IgD-negative memory B cell (primary cell): ENCODE measurements at regions not wholly inside any gene's neighbourhood (a gene's known extent, or its start where the extent isn't known, plus 50 kb on each side); places are given as distances from the start of the nearest gene placed in this dataset.

Experiments
- H3K27ac Mint-ChIP-seq, 3 donors: one replicate each; pipeline ENCODE4 v1.8.0; 2020 to 2022; ENCODE audit warnings: mild to moderate bottlenecking in 3 of 3, mixed read lengths in 3 of 3, moderate library complexity in 1 of 3
- H3K27me3 Mint-ChIP-seq: one replicate; pipeline ENCODE4 v1.8.0; 2021; ENCODE audit warnings: mixed read lengths
- H3K36me3 Mint-ChIP-seq: one replicate; pipeline ENCODE4 v1.8.0; 2020; ENCODE audit warnings: mild to moderate bottlenecking, mixed read lengths
- H3K4me1 Mint-ChIP-seq, 3 donors: one replicate each; pipeline ENCODE4 v1.8.0; 2020 to 2022; ENCODE audit warnings: mixed read lengths in 3 of 3, mild to moderate bottlenecking in 1 of 3
- H3K4me3 Mint-ChIP-seq, 4 donors: one replicate each; pipeline ENCODE4 v1.8.0; 2020 to 2022; ENCODE audit warnings: mild to moderate bottlenecking in 4 of 4, mixed read lengths in 4 of 4, moderate library complexity in 3 of 4
- H3K9me3 Mint-ChIP-seq, 3 donors: one replicate each; pipeline ENCODE4 v1.8.0; 2020 to 2021; ENCODE audit warnings: mixed read lengths in 3 of 3, mild to moderate bottlenecking in 1 of 3

- Mint-ChIP-seq H3K4me3 (no peak overlapping the region), H3K27ac (no peak overlapping the region), H3K36me3 (no peaks in the 10 kb centered on the region), H3K4me1 (no peaks in the 10 kb centered on the region), H3K27me3 (no peaks in the 10 kb centered on the region), H3K9me3 (no peaks in the 10 kb centered on the region)
These were observed 234.4 kb upstream of the GRAMD2B start for GRCh38 chr5:126188804-126189203.

- H3K27ac Mint-ChIP-seq, result no peak overlapping the region
- no peak overlapping the region for H3K4me3 Mint-ChIP-seq
- no peaks in the 10 kb centered on the region for H3K9me3 Mint-ChIP-seq
- H3K36me3 Mint-ChIP-seq, result no peaks in the 10 kb centered on the region
- H3K4me1 Mint-ChIP-seq, result no peaks in the 10 kb centered on the region
- no peaks in the 10 kb centered on the region for H3K27me3 Mint-ChIP-seq
These were observed 234.0 kb upstream of the GRAMD2B start for GRCh38 chr5:126189231-126189630.

- H3K4me1 Mint-ChIP-seq, result no peaks in the 10 kb centered on the region
- H3K4me3 Mint-ChIP-seq, result no peak overlapping the region
- H3K9me3 Mint-ChIP-seq, result no peaks in the 10 kb centered on the region
- no peaks in the 10 kb centered on the region for H3K36me3 Mint-ChIP-seq
- no peak overlapping the region for H3K27ac Mint-ChIP-seq
- no peaks in the 10 kb centered on the region for H3K27me3 Mint-ChIP-seq
These were observed 233.3 kb upstream of the GRAMD2B start for GRCh38 chr5:126189862-126190261.

GRCh38 chr5:126192226-126192625 is 231.0 kb upstream of the GRAMD2B start:
- no peaks in the 10 kb centered on the region for H3K36me3 Mint-ChIP-seq
- no peaks in the 10 kb centered on the region for H3K4me1 Mint-ChIP-seq
- no peak overlapping the region for H3K27ac Mint-ChIP-seq
- no peaks in the 10 kb centered on the region for H3K27me3 Mint-ChIP-seq
- no peak overlapping the region for H3K4me3 Mint-ChIP-seq
- no peaks in the 10 kb centered on the region for H3K9me3 Mint-ChIP-seq

- no peaks in the 10 kb centered on the region for H3K36me3 Mint-ChIP-seq
- no peaks in the 10 kb centered on the region for H3K27me3 Mint-ChIP-seq
- no peaks in the 10 kb centered on the region for H3K4me1 Mint-ChIP-seq
- H3K9me3 Mint-ChIP-seq, result no peaks in the 10 kb centered on the region
- H3K27ac Mint-ChIP-seq, result no peak overlapping the region
- H3K4me3 Mint-ChIP-seq, result no peak overlapping the region
These were observed 227.7 kb upstream of the GRAMD2B start for GRCh38 chr5:126195410-126196100.

- Mint-ChIP-seq H3K36me3 (no peaks in the 10 kb centered on the region), H3K9me3 (no peaks in the 10 kb centered on the region), H3K27ac (no peak overlapping the region), H3K27me3 (no peaks in the 10 kb centered on the region), H3K4me3 (no peak overlapping the region), H3K4me1 (no peaks in the 10 kb centered on the region)
These were observed 224.7 kb upstream of the GRAMD2B start for GRCh38 chr5:126198531-126198930.

- no peaks in the 10 kb centered on the region for H3K9me3 Mint-ChIP-seq
- no peak overlapping the region for H3K27ac Mint-ChIP-seq
- H3K36me3 Mint-ChIP-seq, result no peaks in the 10 kb centered on the region
- no peaks in the 10 kb centered on the region for H3K27me3 Mint-ChIP-seq
- H3K4me3 Mint-ChIP-seq, result no peak overlapping the region
- no peaks in the 10 kb centered on the region for H3K4me1 Mint-ChIP-seq
These were observed 223.7 kb upstream of the GRAMD2B start for GRCh38 chr5:126199467-126199866.

- Mint-ChIP-seq H3K27ac (no peak overlapping the region), H3K9me3 (peaks cover 0 to 10% (median 1%) of the 10 kb centered on the region in 3 donors), H3K27me3 (no peaks in the 10 kb centered on the region), H3K36me3 (no peaks in the 10 kb centered on the region), H3K4me3 (no peak overlapping the region), H3K4me1 (no peaks in the 10 kb centered on the region)
These were observed 214.5 kb upstream of the GRAMD2B start for GRCh38 chr5:126208691-126209090.

GRCh38 chr5:126210955-126211354 is 212.3 kb upstream of the GRAMD2B start:
- no peak overlapping the region for H3K27ac Mint-ChIP-seq
- peaks cover 0 to 5% (median 1%) of the 10 kb centered on the region in 3 donors for H3K9me3 Mint-ChIP-seq
- no peaks in the 10 kb centered on the region for H3K4me1 Mint-ChIP-seq
- no peak overlapping the region for H3K4me3 Mint-ChIP-seq
- no peaks in the 10 kb centered on the region for H3K36me3 Mint-ChIP-seq
- no peaks in the 10 kb centered on the region for H3K27me3 Mint-ChIP-seq

GRCh38 chr5:126219616-126220015 is 203.6 kb upstream of the GRAMD2B start:
- Mint-ChIP-seq H3K27ac (no peak overlapping the region), H3K36me3 (no peaks in the 10 kb centered on the region), H3K9me3 (peaks cover 0 to 4% (median 1%) of the 10 kb centered on the region in 3 donors), H3K4me1 (no peaks in the 10 kb centered on the region), H3K4me3 (no peak overlapping the region), H3K27me3 (no peaks in the 10 kb centered on the region)

GRCh38 chr5:126220725-126221124 is 202.5 kb upstream of the GRAMD2B start:
- Mint-ChIP-seq H3K36me3 (no peaks in the 10 kb centered on the region), H3K27ac (no peak overlapping the region), H3K9me3 (peaks cover 0 to 4% (median 1%) of the 10 kb centered on the region in 3 donors), H3K27me3 (no peaks in the 10 kb centered on the region), H3K4me1 (no peaks in the 10 kb centered on the region), H3K4me3 (no peak overlapping the region)

GRCh38 chr5:126228934-126229333 is 194.3 kb upstream of the GRAMD2B start:
- no peak overlapping the region for H3K27ac Mint-ChIP-seq

GRCh38 chr5:126233256-126233655 is 190.0 kb upstream of the GRAMD2B start:
- Mint-ChIP-seq H3K27me3 (no peaks in the 10 kb centered on the region), H3K4me1 (no peaks in the 10 kb centered on the region)

More at GRCh38 chr5:126228934-126229333, 194.3 kb upstream of the GRAMD2B start:
- Mint-ChIP-seq H3K36me3 (no peaks in the 10 kb centered on the region), H3K9me3 (peaks cover 0 to 8% (median 1%) of the 10 kb centered on the region in 3 donors), H3K4me1 (no peaks in the 10 kb centered on the region), H3K4me3 (no peak overlapping the region), H3K27me3 (no peaks in the 10 kb centered on the region)

GRCh38 chr5:126234563-126235195 is 188.5 kb upstream of the GRAMD2B start:
- no peak overlapping the region for H3K27ac Mint-ChIP-seq
- H3K4me1 Mint-ChIP-seq, result no peaks in the 10 kb centered on the region
- H3K36me3 Mint-ChIP-seq, result no peaks in the 10 kb centered on the region
- H3K9me3 Mint-ChIP-seq, result peaks cover 0 to 1% (median 0%) of the 10 kb centered on the region in 3 donors
- H3K27me3 Mint-ChIP-seq, result no peaks in the 10 kb centered on the region
- no peak overlapping the region for H3K4me3 Mint-ChIP-seq

More at GRCh38 chr5:126233256-126233655, 190.0 kb upstream of the GRAMD2B start:
- Mint-ChIP-seq H3K36me3 (no peaks in the 10 kb centered on the region), H3K27ac (no peak overlapping the region), H3K9me3 (peaks cover 0 to 1% (median 0%) of the 10 kb centered on the region in 3 donors), H3K4me3 (no peak overlapping the region)

GRCh38 chr5:126235628-126236027 is 187.6 kb upstream of the GRAMD2B start:
- no peaks in the 10 kb centered on the region for H3K36me3 Mint-ChIP-seq
- H3K4me3 Mint-ChIP-seq, result no peak overlapping the region
- no peaks in the 10 kb centered on the region for H3K4me1 Mint-ChIP-seq
- H3K27me3 Mint-ChIP-seq, result no peaks in the 10 kb centered on the region
- H3K27ac Mint-ChIP-seq, result no peak overlapping the region
- no peaks in the 10 kb centered on the region for H3K9me3 Mint-ChIP-seq

GRCh38 chr5:126236994-126237393 is 186.2 kb upstream of the GRAMD2B start:
- no peaks in the 10 kb centered on the region for H3K4me1 Mint-ChIP-seq
- H3K27me3 Mint-ChIP-seq, result no peaks in the 10 kb centered on the region
- H3K27ac Mint-ChIP-seq, result no peak overlapping the region
- H3K9me3 Mint-ChIP-seq, result no peaks in the 10 kb centered on the region
- no peaks in the 10 kb centered on the region for H3K36me3 Mint-ChIP-seq
- H3K4me3 Mint-ChIP-seq, result no peak overlapping the region
